Activated naive CD4-positive, alpha-beta T cell treated with anti-CD3 and anti-CD28 coated beads, Interleukin-2, amount 10 ng/mL, durations not matched to agents 7 days and 5 days (primary cell): ENCODE measurements at regions not wholly inside any gene's neighbourhood (a gene's known extent, or its start where the extent isn't known, plus 50 kb on each side); places are given as distances from the start of the nearest gene placed in this dataset.

Experiments used
- CTCF ChIA-PET: fragments of 350-600 bp; sonication (Branson Sonifier 250); formaldehyde crosslinking; loops from one replicate; lab custom pipeline; 2021; ENCODE audit warnings: antibody characterized with exemption; lab: Charles Lee
- DNase-seq: peaks from one replicate; pipeline ENCODE4 v3.0.0-alpha.2; 2020
- H3K27ac Mint-ChIP-seq: one replicate; pipeline ENCODE4 v1.8.0; 2021; ENCODE audit warnings: mild to moderate bottlenecking, moderate library complexity, mixed read lengths
- H3K27me3 Mint-ChIP-seq: one replicate; pipeline ENCODE4 v1.8.0; 2021; ENCODE audit warnings: mild to moderate bottlenecking, mixed read lengths
- H3K36me3 Mint-ChIP-seq: one replicate; pipeline ENCODE4 v1.8.0; 2021; ENCODE audit warnings: mixed read lengths
- H3K4me1 Mint-ChIP-seq: one replicate; pipeline ENCODE4 v1.8.0; 2021; ENCODE audit warnings: mixed read lengths
- H3K4me3 Mint-ChIP-seq: one replicate; pipeline ENCODE4 v1.8.0; 2021; ENCODE audit warnings: mild to moderate bottlenecking, moderate library complexity, mixed read lengths
- H3K9me3 Mint-ChIP-seq: one replicate; pipeline ENCODE4 v1.8.0; 2021; ENCODE audit warnings: mixed read lengths

DNA sequence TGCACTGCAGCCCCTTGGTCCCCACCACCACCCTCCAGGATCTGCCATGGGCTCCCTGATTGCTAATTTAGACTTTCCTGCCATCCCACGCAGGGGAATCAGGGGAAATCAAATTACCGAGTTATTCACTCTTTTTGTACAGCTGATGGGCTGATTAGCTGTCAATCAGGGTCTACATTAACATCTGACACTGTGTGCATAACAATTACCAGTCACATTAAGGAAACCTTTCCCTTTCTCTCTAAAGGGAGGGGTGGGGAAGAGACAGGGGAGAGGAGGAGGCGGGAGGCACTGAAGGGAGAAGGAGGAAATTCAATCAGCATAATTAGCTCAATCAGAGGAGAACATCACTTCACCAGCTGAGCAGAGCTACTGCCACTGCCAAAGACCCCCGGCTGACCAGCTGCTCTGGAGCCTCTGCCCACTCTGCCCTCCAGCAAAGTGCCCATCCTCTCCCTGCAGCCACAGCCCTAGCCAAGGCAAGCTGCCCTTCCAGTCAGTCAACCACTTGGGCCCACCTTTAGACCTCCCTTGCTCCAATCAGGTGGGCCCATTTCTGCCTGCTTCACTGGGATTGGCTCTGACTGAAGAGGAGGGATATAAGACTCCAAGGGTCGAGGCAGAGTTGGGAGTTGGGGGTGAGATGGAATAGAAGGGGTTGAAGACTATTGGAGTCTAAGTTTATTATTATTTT lies 199.3 kb upstream of the ZC3H12A start:
- peaks cover 20% of the 10 kb centered on the region for H3K27me3 Mint-ChIP-seq
- no peaks in the 10 kb centered on the region for H3K36me3 Mint-ChIP-seq
- CTCF ChIA-PET, result no interaction called here
- H3K9me3 Mint-ChIP-seq, result no peaks in the 10 kb centered on the region
- H3K4me3 Mint-ChIP-seq, result no peak overlapping the region
- DNase-seq, result no peak
- no peak overlapping the region for H3K27ac Mint-ChIP-seq
- H3K4me1 Mint-ChIP-seq, result no peaks in the 10 kb centered on the region

DNA sequence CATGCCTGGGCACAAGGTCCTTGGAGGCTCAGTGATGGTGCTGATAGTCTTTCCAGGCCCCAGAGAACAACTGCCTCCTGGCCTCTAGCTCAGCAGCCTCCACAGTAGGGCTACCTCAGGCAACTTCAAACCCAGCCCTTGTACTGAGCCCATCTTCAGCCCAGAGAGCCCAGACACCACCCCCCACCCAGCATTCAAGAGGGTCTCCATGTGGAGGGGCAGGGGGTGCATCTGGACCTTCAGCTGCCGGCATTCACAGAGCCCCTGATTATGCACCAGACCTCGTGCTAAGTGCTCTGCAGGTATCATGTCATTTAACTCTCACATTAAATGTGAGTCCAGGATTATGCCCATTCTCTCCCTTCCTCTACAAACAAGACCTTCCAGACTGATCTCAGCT lies 197.0 kb upstream of the ZC3H12A start:
- CTCF ChIA-PET, result no interaction called here
- no peaks in the 10 kb centered on the region for H3K36me3 Mint-ChIP-seq
- no peak overlapping the region for H3K27ac Mint-ChIP-seq
- no peak overlapping the region for H3K4me3 Mint-ChIP-seq
- no peaks in the 10 kb centered on the region for H3K4me1 Mint-ChIP-seq
- H3K9me3 Mint-ChIP-seq, result no peaks in the 10 kb centered on the region
- DNase-seq, result no peak
- H3K27me3 Mint-ChIP-seq, result peaks cover 25% of the 10 kb centered on the region

DNA sequence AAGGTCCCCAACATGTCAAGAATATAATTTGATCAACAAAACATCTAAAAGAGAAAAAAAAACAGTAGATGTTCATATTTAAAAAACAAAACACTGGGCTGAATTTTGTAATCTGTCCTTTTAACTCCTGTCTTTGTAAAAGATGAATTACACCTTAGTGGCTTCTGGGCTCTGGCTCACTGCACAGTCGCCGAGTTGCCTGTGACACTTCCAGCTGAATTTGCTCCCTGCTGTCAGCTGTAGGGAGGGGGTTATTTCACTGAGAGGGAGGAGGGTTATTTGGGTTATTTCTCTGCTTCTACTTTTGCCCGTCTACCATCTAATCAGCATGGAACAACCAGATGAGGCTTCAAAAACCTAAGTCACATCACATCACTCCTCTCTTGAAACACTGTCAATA lies 193.0 kb upstream of the ZC3H12A start:
- Mint-ChIP-seq H3K9me3 (no peaks in the 10 kb centered on the region), H3K4me3 (no peak overlapping the region), H3K27me3 (peaks cover 14% of the 10 kb centered on the region), H3K36me3 (no peaks in the 10 kb centered on the region), H3K4me1 (no peaks in the 10 kb centered on the region), H3K27ac (no peak overlapping the region)
- CTCF ChIA-PET, result no interaction called here
- no peak for DNase-seq

DNA sequence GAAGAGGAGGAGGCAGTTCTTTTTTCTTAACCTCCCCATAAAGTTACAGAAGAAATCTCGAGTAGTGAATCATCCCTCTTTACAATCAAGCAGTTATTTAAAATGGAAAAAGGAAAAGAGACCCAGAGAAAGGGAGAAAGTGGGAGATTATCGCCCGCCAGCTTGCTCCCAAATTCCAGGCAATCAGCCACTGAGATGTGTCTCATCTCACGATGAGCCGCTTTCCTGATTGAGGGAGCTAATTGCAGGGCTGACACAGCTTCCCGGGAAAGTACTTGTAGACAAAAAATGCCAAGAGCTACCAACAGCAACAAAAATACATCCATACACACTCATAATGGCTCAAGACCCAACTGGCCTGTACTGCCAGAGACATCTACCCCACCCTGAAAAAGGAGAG lies 191.6 kb upstream of the ZC3H12A start:
- no peaks in the 10 kb centered on the region for H3K36me3 Mint-ChIP-seq
- no peaks in the 10 kb centered on the region for H3K4me1 Mint-ChIP-seq
- H3K4me3 Mint-ChIP-seq, result no peak overlapping the region
- H3K9me3 Mint-ChIP-seq, result no peaks in the 10 kb centered on the region
- H3K27ac Mint-ChIP-seq, result no peak overlapping the region
- peaks cover 13% of the 10 kb centered on the region for H3K27me3 Mint-ChIP-seq
- DNase-seq, result no peak
- CTCF ChIA-PET, result no interaction called here

DNA sequence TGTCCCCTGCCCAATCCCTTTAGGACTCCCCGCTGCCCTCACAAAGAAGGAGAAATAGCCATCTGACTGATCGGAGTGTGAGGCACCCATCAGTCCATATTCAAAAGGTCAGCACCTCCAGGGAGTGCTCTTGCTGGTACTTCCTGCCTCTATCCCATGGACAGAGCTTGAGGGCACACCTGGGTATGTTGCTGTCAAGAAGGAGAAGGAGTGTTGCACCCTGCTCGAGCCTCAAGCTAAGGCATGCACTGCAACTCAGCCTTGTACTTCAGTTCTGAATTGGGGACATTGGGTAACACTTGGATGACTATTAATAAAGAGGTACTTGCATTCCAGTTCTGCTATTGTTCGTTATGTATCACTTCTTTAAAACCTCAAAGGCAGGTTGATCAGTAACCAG lies 190.3 kb upstream of the ZC3H12A start:
- H3K27ac Mint-ChIP-seq, result no peak overlapping the region
- CTCF ChIA-PET, result no interaction called here
- DNase-seq, result no peak
- no peaks in the 10 kb centered on the region for H3K4me1 Mint-ChIP-seq
- H3K9me3 Mint-ChIP-seq, result no peaks in the 10 kb centered on the region
- H3K36me3 Mint-ChIP-seq, result no peaks in the 10 kb centered on the region
- peaks cover 13% of the 10 kb centered on the region for H3K27me3 Mint-ChIP-seq
- no peak overlapping the region for H3K4me3 Mint-ChIP-seq

DNA sequence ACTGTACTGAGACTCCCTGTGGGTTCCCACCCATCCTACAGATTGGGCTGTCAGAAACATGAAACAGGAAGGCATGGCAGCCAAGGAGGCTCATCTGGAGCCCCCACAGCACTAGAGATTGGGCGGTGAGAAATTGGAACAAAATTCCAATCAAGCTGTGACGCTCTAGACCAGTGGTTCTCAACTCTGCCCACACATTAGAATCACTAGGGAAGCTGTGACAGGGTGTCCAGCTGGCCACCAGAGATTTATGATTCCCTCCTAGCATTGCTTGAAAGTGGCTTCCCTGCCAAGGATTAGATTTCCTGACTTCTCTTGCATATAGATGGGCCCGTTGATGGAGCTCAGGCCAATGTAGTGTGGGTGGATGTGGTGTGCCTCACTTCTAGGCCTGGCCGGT lies 187.5 kb upstream of the ZC3H12A start:
- CTCF ChIA-PET, result no interaction called here
- Mint-ChIP-seq H3K36me3 (no peaks in the 10 kb centered on the region), H3K27ac (no peak overlapping the region), H3K27me3 (peaks cover 3% of the 10 kb centered on the region), H3K9me3 (no peaks in the 10 kb centered on the region), H3K4me3 (no peak overlapping the region), H3K4me1 (no peaks in the 10 kb centered on the region)
- no peak for DNase-seq

DNA sequence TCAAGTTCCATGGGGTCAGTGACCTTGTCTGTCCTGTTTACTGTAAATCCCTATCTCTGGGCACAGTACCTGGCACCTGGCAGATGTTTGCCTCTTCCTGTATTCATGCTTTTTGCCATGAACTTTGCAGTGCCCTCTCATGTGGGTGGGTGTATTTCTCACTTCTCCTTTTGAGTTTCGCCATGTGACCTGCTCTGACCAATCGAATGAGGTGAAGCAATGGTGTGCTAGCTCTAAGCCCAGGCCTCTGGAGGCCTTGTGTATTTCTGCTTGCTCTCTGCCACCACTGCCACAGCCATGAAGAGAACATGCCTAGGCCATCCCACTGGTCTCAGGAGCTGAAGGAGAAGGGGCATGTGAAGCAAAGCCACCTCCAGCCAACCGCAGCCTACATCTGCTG lies 185.5 kb upstream of the ZC3H12A start:
- no peaks in the 10 kb centered on the region for H3K4me1 Mint-ChIP-seq
- no peak overlapping the region for H3K4me3 Mint-ChIP-seq
- H3K27me3 Mint-ChIP-seq, result peaks cover 3% of the 10 kb centered on the region
- no peak for DNase-seq
- H3K36me3 Mint-ChIP-seq, result no peaks in the 10 kb centered on the region
- H3K9me3 Mint-ChIP-seq, result no peaks in the 10 kb centered on the region
- no peak overlapping the region for H3K27ac Mint-ChIP-seq
- CTCF ChIA-PET, result no interaction called here

DNA sequence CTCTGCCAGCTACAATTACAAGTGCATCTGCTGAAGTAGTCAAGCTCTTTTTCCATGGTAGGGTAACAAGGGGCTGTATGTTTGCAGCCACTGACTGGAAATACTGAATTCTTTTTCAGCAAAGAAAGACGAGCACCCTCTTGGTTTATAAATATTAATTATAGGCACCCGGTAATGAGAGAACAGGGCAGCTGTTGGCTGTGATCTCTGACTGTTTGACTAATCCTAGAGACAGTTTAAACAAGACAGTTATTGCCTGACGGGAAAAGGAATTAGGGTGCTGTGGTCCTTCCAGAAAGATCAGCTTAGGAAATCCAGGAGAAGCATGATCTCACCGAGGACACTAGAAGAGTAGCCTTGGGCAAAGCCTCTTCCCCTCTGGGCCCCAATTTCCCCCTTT lies 183.7 kb upstream of the ZC3H12A start:
- no peak overlapping the region for H3K27ac Mint-ChIP-seq
- H3K4me3 Mint-ChIP-seq, result no peak overlapping the region
- no peaks in the 10 kb centered on the region for H3K4me1 Mint-ChIP-seq
- H3K27me3 Mint-ChIP-seq, result peaks cover 8% of the 10 kb centered on the region
- DNase-seq, result no peak
- no peaks in the 10 kb centered on the region for H3K36me3 Mint-ChIP-seq
- no peaks in the 10 kb centered on the region for H3K9me3 Mint-ChIP-seq
- CTCF ChIA-PET, result no interaction called here

DNA sequence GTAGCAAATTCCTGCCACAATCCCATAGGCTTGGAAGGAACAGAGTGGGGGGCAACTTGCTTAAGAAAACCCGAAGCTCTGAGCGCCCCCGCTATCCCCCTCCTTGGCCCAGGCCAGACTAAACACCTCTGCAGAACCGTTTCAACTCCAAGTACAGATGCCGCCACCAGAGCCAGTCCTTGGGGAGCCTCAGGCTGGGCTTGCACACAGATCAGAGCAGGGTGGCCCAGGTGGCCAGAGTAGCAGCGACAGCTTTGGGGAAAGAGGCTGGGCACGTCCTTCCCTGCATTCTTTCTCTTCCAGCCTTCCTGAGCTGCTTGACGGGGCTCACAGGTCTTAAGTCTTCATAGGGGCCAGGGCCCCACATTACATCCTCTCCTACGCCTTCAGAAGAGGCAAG lies 181.6 kb upstream of the ZC3H12A start:
- no peak overlapping the region for H3K27ac Mint-ChIP-seq
- peaks cover 9% of the 10 kb centered on the region for H3K27me3 Mint-ChIP-seq
- H3K36me3 Mint-ChIP-seq, result no peaks in the 10 kb centered on the region
- H3K4me1 Mint-ChIP-seq, result no peaks in the 10 kb centered on the region
- DNase-seq, result no peak
- CTCF ChIA-PET, result no interaction called here
- no peaks in the 10 kb centered on the region for H3K9me3 Mint-ChIP-seq
- H3K4me3 Mint-ChIP-seq, result no peak overlapping the region

DNA sequence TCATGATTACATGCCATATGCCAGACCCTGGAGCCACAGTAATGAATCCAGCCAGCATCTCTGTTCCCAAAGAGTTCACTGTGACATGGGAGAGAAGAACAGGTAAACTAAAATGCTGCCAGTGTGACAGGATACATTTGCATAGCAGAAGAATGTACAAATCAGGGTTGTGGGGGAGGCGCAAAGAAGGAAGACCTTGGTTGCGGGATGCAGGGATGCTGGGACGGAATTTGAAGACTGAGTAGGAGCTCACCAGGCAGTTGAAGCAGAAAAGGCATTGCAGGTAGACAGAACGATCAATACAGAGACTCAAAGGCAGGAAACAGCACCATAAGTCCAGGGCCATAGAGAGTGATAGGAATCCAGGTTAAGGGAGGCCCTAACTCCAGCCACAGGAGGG lies 180.3 kb upstream of the ZC3H12A start:
- Mint-ChIP-seq H3K36me3 (no peaks in the 10 kb centered on the region), H3K27me3 (peaks cover 14% of the 10 kb centered on the region), H3K4me3 (no peak overlapping the region), H3K27ac (no peak overlapping the region), H3K4me1 (no peaks in the 10 kb centered on the region), H3K9me3 (no peaks in the 10 kb centered on the region)
- CTCF ChIA-PET, result no interaction called here
- DNase-seq, result no peak

DNA sequence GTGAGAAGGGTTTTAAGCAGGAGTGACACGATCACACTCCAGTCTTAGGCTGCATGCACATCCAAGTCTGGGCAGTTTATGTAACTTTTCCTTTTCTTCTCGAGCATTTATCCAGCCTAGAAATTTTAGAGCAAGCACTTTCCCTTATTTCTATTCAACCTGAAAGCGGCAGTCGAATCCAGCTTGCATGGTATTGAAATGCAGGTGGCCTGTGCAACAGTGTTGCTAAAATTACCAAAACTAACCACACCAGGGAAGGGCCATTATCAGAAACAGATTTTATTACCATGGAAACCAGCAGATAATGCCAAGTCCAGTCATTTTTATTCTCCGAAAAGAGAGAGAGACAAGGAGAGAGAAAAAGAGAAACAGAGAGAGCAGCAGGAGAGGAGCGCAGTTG lies 179.9 kb upstream of the ZC3H12A start:
- no peak for DNase-seq
- Mint-ChIP-seq H3K27ac (no peak overlapping the region), H3K27me3 (peaks cover 19% of the 10 kb centered on the region), H3K4me3 (no peak overlapping the region), H3K9me3 (no peaks in the 10 kb centered on the region), H3K4me1 (no peaks in the 10 kb centered on the region), H3K36me3 (no peaks in the 10 kb centered on the region)
- CTCF ChIA-PET, result no interaction called here

DNA sequence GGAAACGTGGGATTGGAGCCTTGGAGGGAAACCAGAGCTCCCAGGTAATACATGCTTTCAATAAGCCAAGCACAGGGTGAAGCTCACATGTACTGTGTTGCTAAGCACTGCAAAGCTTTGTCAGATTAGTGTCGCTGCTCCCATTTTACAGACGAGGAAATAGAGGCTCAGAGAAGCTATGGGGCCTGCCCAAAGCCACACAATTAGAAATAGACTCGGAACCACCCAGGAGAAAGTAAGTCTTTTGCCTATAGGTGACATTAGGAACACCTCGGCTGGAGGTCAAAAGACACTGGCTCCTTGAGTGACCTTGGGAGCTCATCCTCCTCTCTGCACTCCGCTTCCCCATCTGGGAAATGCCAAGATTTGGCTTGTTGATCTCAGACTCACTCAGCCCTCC lies 175.6 kb upstream of the ZC3H12A start:
- CTCF ChIA-PET, result no interaction called here
- no peaks in the 10 kb centered on the region for H3K9me3 Mint-ChIP-seq
- no peaks in the 10 kb centered on the region for H3K4me1 Mint-ChIP-seq
- DNase-seq, result no peak
- H3K27me3 Mint-ChIP-seq, result peaks cover 19% of the 10 kb centered on the region
- H3K36me3 Mint-ChIP-seq, result no peaks in the 10 kb centered on the region
- H3K27ac Mint-ChIP-seq, result no peak overlapping the region
- H3K4me3 Mint-ChIP-seq, result no peak overlapping the region

DNA sequence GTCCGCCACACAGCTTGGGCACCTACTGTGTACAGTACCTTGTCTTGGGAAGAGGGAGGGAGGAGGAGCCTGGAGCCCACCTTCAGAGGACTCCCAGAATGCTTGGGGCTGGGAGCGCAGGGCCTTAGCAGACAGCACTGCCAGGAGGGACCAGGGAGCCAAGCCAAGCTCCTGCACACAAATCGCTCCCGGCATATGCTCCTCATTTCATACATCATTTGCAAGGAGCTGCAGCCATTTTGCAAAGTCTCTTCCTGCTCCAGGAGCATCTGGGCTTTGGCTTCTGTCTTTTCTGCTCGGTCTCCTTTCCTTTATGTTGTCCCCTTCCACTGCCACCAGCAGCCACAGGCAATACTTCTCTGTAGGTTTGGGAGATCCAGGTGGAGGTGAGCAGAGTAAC lies 175.2 kb upstream of the ZC3H12A start:
- no peak overlapping the region for H3K4me3 Mint-ChIP-seq
- no peaks in the 10 kb centered on the region for H3K36me3 Mint-ChIP-seq
- CTCF ChIA-PET, result no interaction called here
- peaks cover 19% of the 10 kb centered on the region for H3K27me3 Mint-ChIP-seq
- H3K9me3 Mint-ChIP-seq, result no peaks in the 10 kb centered on the region
- DNase-seq, result no peak
- no peak overlapping the region for H3K27ac Mint-ChIP-seq
- H3K4me1 Mint-ChIP-seq, result no peaks in the 10 kb centered on the region

DNA sequence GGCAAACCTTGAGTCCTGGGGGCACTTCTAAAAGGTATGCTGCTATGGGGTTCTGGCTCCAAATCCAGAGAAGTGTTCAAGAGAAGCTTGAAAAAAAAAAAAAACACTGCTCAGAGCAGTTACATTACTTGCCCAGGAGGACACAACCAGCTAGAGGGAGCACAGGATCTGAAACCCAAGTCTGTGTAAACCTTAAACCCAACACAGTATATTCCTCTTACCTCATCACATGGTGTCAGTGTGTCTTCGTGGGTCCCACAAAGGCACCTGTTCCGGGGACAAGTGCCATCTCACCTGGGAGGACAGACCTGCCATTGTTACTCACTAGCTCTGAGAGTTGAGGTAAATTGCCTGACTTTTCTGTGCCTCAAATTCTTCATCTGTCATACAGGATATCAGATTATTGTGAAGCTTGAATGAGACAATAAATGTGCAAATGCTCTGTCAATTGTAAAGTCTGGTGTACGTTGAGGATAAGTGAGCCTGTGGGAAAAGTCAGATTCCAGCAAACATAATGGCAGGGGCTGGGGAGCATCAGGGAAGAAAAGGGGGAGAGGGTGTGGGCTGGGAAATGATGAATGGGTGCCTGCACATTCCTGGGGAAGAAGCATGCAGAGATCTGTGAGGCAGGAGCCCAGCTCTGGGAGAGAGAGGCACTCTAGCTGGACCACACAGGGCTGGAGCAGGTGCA lies 170.4 kb upstream of the ZC3H12A start:
- no peak for DNase-seq
- Mint-ChIP-seq H3K36me3 (no peaks in the 10 kb centered on the region), H3K9me3 (no peaks in the 10 kb centered on the region), H3K27me3 (peaks cover 13% of the 10 kb centered on the region), H3K4me3 (no peak overlapping the region), H3K4me1 (no peaks in the 10 kb centered on the region), H3K27ac (no peak overlapping the region)
- CTCF ChIA-PET, result no interaction called here

DNA sequence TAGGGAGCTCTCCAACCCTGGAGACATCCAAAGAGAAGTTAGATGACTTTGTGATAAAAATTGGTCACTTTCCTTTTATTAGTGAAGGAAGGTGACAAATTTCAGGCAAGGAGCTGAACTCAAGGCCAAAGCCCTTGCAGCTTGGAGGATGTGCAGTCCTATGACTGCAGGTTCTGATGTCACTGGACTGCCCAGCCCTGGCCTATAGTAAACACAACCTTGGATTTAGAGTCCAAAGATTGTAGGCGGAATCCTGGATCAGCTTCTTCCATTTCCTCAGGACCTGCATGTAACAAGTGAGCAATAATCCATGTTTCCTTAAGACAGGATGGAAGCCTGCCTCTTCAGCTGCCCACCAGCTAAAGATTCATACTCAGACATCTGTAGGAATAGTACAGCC lies 169.3 kb upstream of the ZC3H12A start:
- Mint-ChIP-seq H3K36me3 (no peaks in the 10 kb centered on the region), H3K27ac (no peak overlapping the region), H3K27me3 (peaks cover 8% of the 10 kb centered on the region), H3K9me3 (no peaks in the 10 kb centered on the region), H3K4me3 (no peak overlapping the region), H3K4me1 (no peaks in the 10 kb centered on the region)
- CTCF ChIA-PET, result no interaction called here
- no peak for DNase-seq
